Activated T-cell treated with anti-CD3 and anti-CD28 coated beads, Interleukin-2, amount 50 U/mL, for 24 hours (primary cell): ENCODE measurements at regions not wholly inside any gene's neighbourhood (a gene's known extent, or its start where the extent isn't known, plus 50 kb on each side); places are given as distances from the start of the nearest gene placed in this dataset.

Experiments
- DNase-seq: peaks from one replicate; pipeline ENCODE4 v3.0.0-alpha.2; 2020
- H3K27ac Mint-ChIP-seq: 2 replicates; pipeline ENCODE4 v1.8.0; 2020; ENCODE audit warnings: mild to moderate bottlenecking, mixed read lengths
- H3K27me3 Mint-ChIP-seq: 2 replicates; pipeline ENCODE4 v1.8.0; 2020; ENCODE audit warnings: mixed read lengths
- H3K36me3 Mint-ChIP-seq: 2 replicates; pipeline ENCODE4 v1.8.0; 2020; ENCODE audit warnings: low read depth, mixed read lengths
- H3K4me1 Mint-ChIP-seq: 2 replicates; pipeline ENCODE4 v1.8.0; 2020; ENCODE audit warnings: low read depth, mixed read lengths
- H3K4me3 Mint-ChIP-seq: 2 replicates; pipeline ENCODE4 v1.8.0; 2020; ENCODE audit warnings: mild to moderate bottlenecking, moderate library complexity, mixed read lengths
- H3K9me3 Mint-ChIP-seq: 2 replicates; pipeline ENCODE4 v1.8.0; 2020; ENCODE audit warnings: mixed read lengths

- no peak for DNase-seq
- H3K4me1 Mint-ChIP-seq = no peaks in the 10 kb centered on the region
- peaks cover 8% of the 10 kb centered on the region for H3K9me3 Mint-ChIP-seq
- no peaks in the 10 kb centered on the region for H3K27me3 Mint-ChIP-seq
- H3K27ac Mint-ChIP-seq = no peak overlapping the region
- H3K4me3 Mint-ChIP-seq = no peak overlapping the region
- H3K36me3 Mint-ChIP-seq = no peaks in the 10 kb centered on the region
Measured at GRCh38 chr3:95407709-95408463, 1345.0 kb downstream of the NSUN3 start.

- Mint-ChIP-seq H3K36me3 (no peaks in the 10 kb centered on the region), H3K4me3 (no peak overlapping the region), H3K9me3 (peaks cover 8% of the 10 kb centered on the region), H3K4me1 (no peaks in the 10 kb centered on the region), H3K27ac (no peak overlapping the region), H3K27me3 (no peaks in the 10 kb centered on the region)
- DNase-seq = no peak
Measured at GRCh38 chr3:95408464-95408862, 1345.6 kb downstream of the NSUN3 start.

GRCh38 chr3:95418251-95418650 lies 1355.4 kb downstream of the NSUN3 start:
- Mint-ChIP-seq H3K4me3 (no peak overlapping the region), H3K27ac (no peak overlapping the region), H3K4me1 (no peaks in the 10 kb centered on the region), H3K27me3 (no peaks in the 10 kb centered on the region), H3K36me3 (no peaks in the 10 kb centered on the region), H3K9me3 (peaks cover 15% of the 10 kb centered on the region)
- DNase-seq = no peak

- H3K27me3 Mint-ChIP-seq = no peaks in the 10 kb centered on the region
- H3K4me1 Mint-ChIP-seq = no peaks in the 10 kb centered on the region
- H3K27ac Mint-ChIP-seq = no peak overlapping the region
- H3K9me3 Mint-ChIP-seq = peaks cover 15% of the 10 kb centered on the region
- H3K36me3 Mint-ChIP-seq = no peaks in the 10 kb centered on the region
- no peak for DNase-seq
- no peak overlapping the region for H3K4me3 Mint-ChIP-seq
Measured at GRCh38 chr3:95424279-95424678, 1361.4 kb downstream of the NSUN3 start.

- no peaks in the 10 kb centered on the region for H3K27me3 Mint-ChIP-seq
- H3K27ac Mint-ChIP-seq = no peak overlapping the region
- H3K4me1 Mint-ChIP-seq = no peaks in the 10 kb centered on the region
- H3K9me3 Mint-ChIP-seq = peaks cover 5% of the 10 kb centered on the region
- no peaks in the 10 kb centered on the region for H3K36me3 Mint-ChIP-seq
- no peak for DNase-seq
- no peak overlapping the region for H3K4me3 Mint-ChIP-seq
Measured at GRCh38 chr3:95434491-95434890, 1371.6 kb downstream of the NSUN3 start.

GRCh38 chr3:95437409-95437808 lies 1374.5 kb downstream of the NSUN3 start:
- Mint-ChIP-seq H3K27me3 (no peaks in the 10 kb centered on the region), H3K36me3 (no peaks in the 10 kb centered on the region), H3K4me3 (no peak overlapping the region), H3K4me1 (no peaks in the 10 kb centered on the region), H3K27ac (no peak overlapping the region), H3K9me3 (peaks cover 5% of the 10 kb centered on the region)
- DNase-seq = no peak

- no peak for DNase-seq
- Mint-ChIP-seq H3K27me3 (no peaks in the 10 kb centered on the region), H3K27ac (no peak overlapping the region), H3K4me1 (no peaks in the 10 kb centered on the region), H3K4me3 (no peak overlapping the region), H3K36me3 (no peaks in the 10 kb centered on the region), H3K9me3 (peaks cover 5% of the 10 kb centered on the region)
Measured at GRCh38 chr3:95438274-95438673, 1375.4 kb downstream of the NSUN3 start.

- no peak overlapping the region for H3K27ac Mint-ChIP-seq
- H3K4me1 Mint-ChIP-seq = no peaks in the 10 kb centered on the region
- no peaks in the 10 kb centered on the region for H3K27me3 Mint-ChIP-seq
- DNase-seq = no peak
- no peaks in the 10 kb centered on the region for H3K36me3 Mint-ChIP-seq
- peaks cover 4% of the 10 kb centered on the region for H3K9me3 Mint-ChIP-seq
- no peak overlapping the region for H3K4me3 Mint-ChIP-seq
Measured at GRCh38 chr3:95442766-95443165, 1371.6 kb upstream of the EPHA6 start.

- Mint-ChIP-seq H3K4me1 (no peaks in the 10 kb centered on the region), H3K4me3 (no peak overlapping the region), H3K36me3 (no peaks in the 10 kb centered on the region), H3K9me3 (peaks cover 2% of the 10 kb centered on the region), H3K27ac (no peak overlapping the region), H3K27me3 (no peaks in the 10 kb centered on the region)
- no peak for DNase-seq
Measured at GRCh38 chr3:95449841-95450240, 1364.6 kb upstream of the EPHA6 start.

GRCh38 chr3:95453242-95453641 lies 1361.2 kb upstream of the EPHA6 start:
- Mint-ChIP-seq H3K27me3 (no peaks in the 10 kb centered on the region), H3K4me3 (no peak overlapping the region), H3K27ac (no peak overlapping the region), H3K4me1 (no peaks in the 10 kb centered on the region), H3K9me3 (peaks cover 4% of the 10 kb centered on the region), H3K36me3 (no peaks in the 10 kb centered on the region)
- no peak for DNase-seq

GRCh38 chr3:95456835-95457234 lies 1357.6 kb upstream of the EPHA6 start:
- no peak for DNase-seq
- Mint-ChIP-seq H3K27me3 (no peaks in the 10 kb centered on the region), H3K4me3 (no peak overlapping the region), H3K27ac (no peak overlapping the region), H3K36me3 (no peaks in the 10 kb centered on the region), H3K4me1 (no peaks in the 10 kb centered on the region), H3K9me3 (peaks cover 10% of the 10 kb centered on the region)

GRCh38 chr3:95459706-95460105 lies 1354.7 kb upstream of the EPHA6 start:
- H3K4me1 Mint-ChIP-seq = no peaks in the 10 kb centered on the region

GRCh38 chr3:95460274-95460673 lies 1354.1 kb upstream of the EPHA6 start:
- no peaks in the 10 kb centered on the region for H3K27me3 Mint-ChIP-seq
- no peak for DNase-seq
- H3K4me3 Mint-ChIP-seq = no peak overlapping the region
- H3K9me3 Mint-ChIP-seq = peaks cover 13% of the 10 kb centered on the region
- no peak overlapping the region for H3K27ac Mint-ChIP-seq
- no peaks in the 10 kb centered on the region for H3K36me3 Mint-ChIP-seq
- no peaks in the 10 kb centered on the region for H3K4me1 Mint-ChIP-seq

More at GRCh38 chr3:95459706-95460105, 1354.7 kb upstream of the EPHA6 start:
- Mint-ChIP-seq H3K36me3 (no peaks in the 10 kb centered on the region), H3K9me3 (peaks cover 13% of the 10 kb centered on the region), H3K4me3 (no peak overlapping the region), H3K27ac (no peak overlapping the region), H3K27me3 (no peaks in the 10 kb centered on the region)
- no peak for DNase-seq

GRCh38 chr3:95462161-95462560 lies 1352.2 kb upstream of the EPHA6 start:
- Mint-ChIP-seq H3K9me3 (peaks cover 8% of the 10 kb centered on the region), H3K4me3 (no peak overlapping the region), H3K27me3 (no peaks in the 10 kb centered on the region), H3K36me3 (no peaks in the 10 kb centered on the region), H3K27ac (no peak overlapping the region), H3K4me1 (no peaks in the 10 kb centered on the region)
- no peak for DNase-seq

- peaks cover 9% of the 10 kb centered on the region for H3K9me3 Mint-ChIP-seq
- H3K4me1 Mint-ChIP-seq = no peaks in the 10 kb centered on the region
- no peak for DNase-seq
- no peak overlapping the region for H3K27ac Mint-ChIP-seq
- H3K36me3 Mint-ChIP-seq = no peaks in the 10 kb centered on the region
- H3K4me3 Mint-ChIP-seq = no peak overlapping the region
- H3K27me3 Mint-ChIP-seq = no peaks in the 10 kb centered on the region
Measured at GRCh38 chr3:95464346-95464745, 1350.0 kb upstream of the EPHA6 start.

GRCh38 chr3:95468331-95468730 lies 1346.1 kb upstream of the EPHA6 start:
- H3K9me3 Mint-ChIP-seq = peaks cover 2% of the 10 kb centered on the region
- no peaks in the 10 kb centered on the region for H3K36me3 Mint-ChIP-seq
- no peaks in the 10 kb centered on the region for H3K27me3 Mint-ChIP-seq
- H3K27ac Mint-ChIP-seq = no peak overlapping the region
- no peak overlapping the region for H3K4me3 Mint-ChIP-seq
- no peaks in the 10 kb centered on the region for H3K4me1 Mint-ChIP-seq
- DNase-seq = no peak
